CD14-positive monocyte (primary cell): ENCODE measurements at regions not wholly inside any gene's neighbourhood (a gene's known extent, or its start where the extent isn't known, plus 50 kb on each side); places are given as distances from the start of the nearest gene placed in this dataset.

Experiments
- DNase-seq, 3 donors: peaks; one replicate each; pipeline ENCODE4 v3.0.0-alpha.2; 2011 to 2022
- H2AFZ ChIP-seq: 2 replicates; pipeline ENCODE4 v1.6.0; 2012; ENCODE audit warnings: mild to moderate bottlenecking, low read depth, low read length, inconsistent platforms; ENCODE audit not compliant: insufficient read depth, poor library complexity, severe bottlenecking
- H3K27ac ChIP-seq, 2 donors: 1 replicate in 1 of 2; 2 replicates in 1 of 2; pipeline ENCODE4 v1.5.1; 2012 to 2013; ENCODE audit warnings: low read length in 2 of 2, control low read depth in 1 of 2, inconsistent platforms in 1 of 2, low read depth in 1 of 2, mild to moderate bottlenecking in 1 of 2
- H3K27me3 ChIP-seq, 2 donors: one replicate each; pipeline versions ENCODE4 v1.6.0 to v1.6.1; 2011 to 2013; ENCODE audit warnings: low read length in 2 of 2; ENCODE audit not compliant: control insufficient read depth in 2 of 2, insufficient read depth in 2 of 2
- H3K36me3 ChIP-seq, 2 donors: replicated peaks in 1 of 2; 1 replicate in 1 of 2; 2 replicates in 1 of 2; pipeline versions ENCODE4 v1.5.1 to v1.6.1; 2012 to 2013; ENCODE audit warnings: low read length in 2 of 2, control low read depth in 1 of 2, inconsistent platforms in 1 of 2, mild to moderate bottlenecking in 1 of 2; ENCODE audit not compliant: insufficient read depth in 2 of 2, control insufficient read depth in 1 of 2
- H3K4me1 ChIP-seq, 2 donors: 1 replicate in 1 of 2; 2 replicates in 1 of 2; pipeline versions ENCODE4 v1.5.1 to v1.6.1; 2012 to 2013; ENCODE audit warnings: low read length in 2 of 2, control low read depth in 1 of 2, inconsistent platforms in 1 of 2, mild to moderate bottlenecking in 1 of 2, moderate library complexity in 1 of 2; ENCODE audit not compliant: insufficient read depth in 2 of 2, control insufficient read depth in 1 of 2
- H3K4me2 ChIP-seq: replicated peaks from 2 replicates; pipeline ENCODE3; 2012; ENCODE audit warnings: low read length, moderate library complexity, mild to moderate bottlenecking; ENCODE audit not compliant: poor library complexity, severe bottlenecking; ENCODE audit errors: extremely low read depth
- H3K4me3 ChIP-seq, 3 experiments: fragments of 200-600 bp in 1 of 3; sonication (generic) in 1 of 3; replicated peaks in 1 of 3; 1 replicate in 2 of 3; 2 replicates in 1 of 3; pipeline ENCODE4 v1.5.1; 2011 to 2013; ENCODE audit warnings: low read length in 3 of 3, mild to moderate bottlenecking in 3 of 3, control low read depth in 2 of 3, low read depth in 2 of 3, inconsistent platforms in 1 of 3, moderate library complexity in 1 of 3
- H3K79me2 ChIP-seq: 2 replicates; pipeline ENCODE4 v1.6.0; 2012; ENCODE audit warnings: mild to moderate bottlenecking, control low read depth, inconsistent platforms, low read length, moderate library complexity; ENCODE audit not compliant: insufficient read depth
- H3K9ac ChIP-seq: 2 replicates; pipeline ENCODE4 v1.6.0; 2017; ENCODE audit warnings: low read length, mild to moderate bottlenecking; ENCODE audit not compliant: insufficient read depth, poor library complexity, severe bottlenecking
- H3K9me3 ChIP-seq, 2 donors: replicated peaks in 1 of 2; 1 replicate in 1 of 2; 2 replicates in 1 of 2; pipeline versions ENCODE4 v1.5.1 to v1.6.1; 2012 to 2013; ENCODE audit warnings: low read length in 2 of 2, control low read depth in 1 of 2; ENCODE audit not compliant: control insufficient read depth in 1 of 2, insufficient read depth in 1 of 2
- H4K20me1 ChIP-seq: 2 replicates; pipeline ENCODE4 v1.6.0; 2012; ENCODE audit warnings: mild to moderate bottlenecking, low read length, control low read depth, moderate library complexity; ENCODE audit not compliant: insufficient read depth
- H3K27ac Mint-ChIP-seq, 7 donors: one replicate each; pipeline ENCODE4 v1.8.0; 2020; ENCODE audit warnings: mild to moderate bottlenecking in 7 of 7, mixed read lengths in 7 of 7, moderate library complexity in 6 of 7, inconsistent platforms in 2 of 7
- H3K27me3 Mint-ChIP-seq, 3 donors: one replicate each; pipeline ENCODE4 v1.8.0; 2021 to 2022; ENCODE audit warnings: low read depth in 3 of 3, mild to moderate bottlenecking in 3 of 3, mixed read lengths in 3 of 3, moderate library complexity in 3 of 3, inconsistent platforms in 1 of 3
- H3K36me3 Mint-ChIP-seq, 2 donors: one replicate each; pipeline ENCODE4 v1.8.0; 2020; ENCODE audit warnings: mixed read lengths in 2 of 2, inconsistent platforms in 1 of 2, mild to moderate bottlenecking in 1 of 2
- H3K4me1 Mint-ChIP-seq: one replicate; pipeline ENCODE4 v1.8.0; 2020; ENCODE audit warnings: mild to moderate bottlenecking, mixed read lengths
- H3K4me3 Mint-ChIP-seq, 2 donors: one replicate each; pipeline ENCODE4 v1.8.0; 2020; ENCODE audit warnings: mild to moderate bottlenecking in 2 of 2, mixed read lengths in 2 of 2, moderate library complexity in 1 of 2
- H3K9me3 Mint-ChIP-seq, 7 donors: one replicate each; pipeline ENCODE4 v1.8.0; 2020 to 2022; ENCODE audit warnings: mixed read lengths in 7 of 7, mild to moderate bottlenecking in 6 of 7, moderate library complexity in 6 of 7, inconsistent platforms in 2 of 7
- CTCF ChIP-seq: fragments of 200-600 bp; IDR thresholded peaks from one replicate; pipeline ENCODE4 v1.8.0; 2022; ENCODE audit warnings: antibody characterized with exemption, mild to moderate bottlenecking
- WGBS: methylation state at CpG from one replicate; pipeline ENCODE4 v1.1.5; 2013; ENCODE audit warnings: missing lambda C conversion rate; ENCODE audit not compliant: insufficient coverage; 5-methylcytosine and 5-hydroxymethylcytosine counted together
- intact Hi-C, 2 donors: fragments of 100-400 bp; cut with micrococcal nuclease; formaldehyde crosslinking; loops; one replicate each; pipeline versions ENCODE4 v1.15.0 to v1.15.1; 2023

GRCh38 chr2:204115137-204116056 is 178.8 kb downstream of the ICOS start:
- Histone ChIP-seq H3K27me3 (no peaks in the 10 kb centered on the region), H2AFZ (no peak overlapping the region), H3K79me2 (no peaks in the 10 kb centered on the region), H3K4me2 (no peak overlapping the region), H3K4me3 (no peak overlapping the region), H3K4me1 (peaks cover 5 to 6% of the 10 kb centered on the region in 2 donors), H3K9ac (no peak overlapping the region), H3K27ac (no peak overlapping the region), H4K20me1 (no peaks in the 10 kb centered on the region), H3K36me3 (no peaks in the 10 kb centered on the region), H3K9me3 (no peaks in the 10 kb centered on the region)
- TF ChIP-seq CTCF = no peak
- H3K4me3 Mint-ChIP-seq = no peak overlapping the region
- no peak overlapping the region for H3K27ac Mint-ChIP-seq
- peaks cover 0 to 7% (median 3%) of the 10 kb centered on the region in 3 donors for H3K27me3 Mint-ChIP-seq
- WGBS = 100% methylated on average over 2 of the region's 5 CpGs
- intact Hi-C loops = no loop called here
- no peaks in the 10 kb centered on the region for H3K36me3 Mint-ChIP-seq
- peaks cover 13% of the 10 kb centered on the region for H3K4me1 Mint-ChIP-seq
- no peak for DNase-seq
- no peaks in the 10 kb centered on the region for H3K9me3 Mint-ChIP-seq

GRCh38 chr2:204116159-204116792 is 179.7 kb downstream of the ICOS start:
- H3K9me3 ChIP-seq = no peaks in the 10 kb centered on the region
- no peak overlapping the region for H3K27ac ChIP-seq
- no peaks in the 10 kb centered on the region for H3K9me3 Mint-ChIP-seq
- H3K36me3 ChIP-seq = no peaks in the 10 kb centered on the region
- 96% methylated on average over 4 of the region's 6 CpGs for WGBS
- no peaks in the 10 kb centered on the region for H4K20me1 ChIP-seq
- no peak for TF ChIP-seq CTCF
- H3K9ac ChIP-seq = no peak overlapping the region
- intact Hi-C loops = no loop called here
- H3K27me3 Mint-ChIP-seq = peaks cover 0 to 3% (median 2%) of the 10 kb centered on the region in 3 donors
- no peak overlapping the region for H3K27ac Mint-ChIP-seq
- no peak overlapping the region for H2AFZ ChIP-seq
- no peak overlapping the region for H3K4me2 ChIP-seq
- no peaks in the 10 kb centered on the region for H3K27me3 ChIP-seq
- no peaks in the 10 kb centered on the region for H3K36me3 Mint-ChIP-seq
- no peaks in the 10 kb centered on the region for H3K79me2 ChIP-seq
- H3K4me1 ChIP-seq = no peaks in the 10 kb centered on the region
- H3K4me1 Mint-ChIP-seq = peaks cover 5% of the 10 kb centered on the region
- H3K4me3 ChIP-seq = no peak overlapping the region
- DNase-seq = no peak
- H3K4me3 Mint-ChIP-seq = no peak overlapping the region
